Activated CD4-positive, alpha-beta T cell treated with anti-CD3 and anti-CD28 coated beads, Interleukin-2, amount 10 ng/mL, durations not matched to agents 7 days and 5 days (primary cell): ENCODE measurements at regions not wholly inside any gene's neighbourhood (a gene's known extent, or its start where the extent isn't known, plus 50 kb on each side); places are given as distances from the start of the nearest gene placed in this dataset.
"Not testable (repeated sequence)": the region's sequence is repeated elsewhere in the genome, so short reads cannot be mapped to it uniquely, and the experiment has no call there.

Experiments
- CTCF ChIA-PET: fragments of 350-600 bp; sonication (Branson Sonifier 250); formaldehyde crosslinking; loops from one replicate; lab custom pipeline; 2021; ENCODE audit warnings: antibody characterized with exemption; lab: Charles Lee
- POLR2A ChIA-PET: fragments of 350-600 bp; sonication (Branson Sonifier 250); formaldehyde crosslinking; loops from one replicate; lab custom pipeline; 2021; ENCODE audit warnings: antibody characterized with exemption; lab: Charles Lee
- DNase-seq: peaks from one replicate; pipeline ENCODE4 v3.0.0-alpha.2; 2020
- H3K27ac Mint-ChIP-seq: one replicate; pipeline ENCODE4 v1.8.0; 2021; ENCODE audit warnings: mild to moderate bottlenecking, moderate library complexity, mixed read lengths
- H3K27me3 Mint-ChIP-seq: one replicate; pipeline ENCODE4 v1.8.0; 2021; ENCODE audit warnings: mixed read lengths
- H3K36me3 Mint-ChIP-seq: one replicate; pipeline ENCODE4 v1.8.0; 2021; ENCODE audit warnings: low read depth, mixed read lengths
- H3K4me1 Mint-ChIP-seq: one replicate; pipeline ENCODE4 v1.8.0; 2021; ENCODE audit warnings: mixed read lengths
- H3K4me3 Mint-ChIP-seq: one replicate; pipeline ENCODE4 v1.8.0; 2021; ENCODE audit warnings: mild to moderate bottlenecking, moderate library complexity, mixed read lengths
- H3K9me3 Mint-ChIP-seq: one replicate; pipeline ENCODE4 v1.8.0; 2021; ENCODE audit warnings: mixed read lengths

GRCh38 chr22:11795979-11796378, 3732.0 kb upstream of the OR11H1 start:
- H3K36me3 Mint-ChIP-seq, H3K4me3 Mint-ChIP-seq, H3K27me3 Mint-ChIP-seq, H3K4me1 Mint-ChIP-seq, H3K9me3 Mint-ChIP-seq, POLR2A ChIA-PET, H3K27ac Mint-ChIP-seq, DNase-seq, CTCF ChIA-PET: not testable (repeated sequence)

- H3K9me3 Mint-ChIP-seq, H3K27ac Mint-ChIP-seq, H3K36me3 Mint-ChIP-seq, H3K27me3 Mint-ChIP-seq, H3K4me1 Mint-ChIP-seq, H3K4me3 Mint-ChIP-seq, POLR2A ChIA-PET, CTCF ChIA-PET: not testable (repeated sequence)
- peak; percentile 5 for DNase-seq
These were observed 3712.5 kb upstream of the OR11H1 start for GRCh38 chr22:11815481-11815880.

- H3K27me3 Mint-ChIP-seq, DNase-seq, H3K27ac Mint-ChIP-seq, H3K36me3 Mint-ChIP-seq, H3K4me1 Mint-ChIP-seq, H3K9me3 Mint-ChIP-seq, CTCF ChIA-PET, POLR2A ChIA-PET, H3K4me3 Mint-ChIP-seq: not testable (repeated sequence)
These were observed 3709.1 kb upstream of the OR11H1 start for GRCh38 chr22:11818845-11819244.

- POLR2A ChIA-PET, H3K4me1 Mint-ChIP-seq, CTCF ChIA-PET, H3K36me3 Mint-ChIP-seq, DNase-seq, H3K27me3 Mint-ChIP-seq, H3K27ac Mint-ChIP-seq, H3K4me3 Mint-ChIP-seq, H3K9me3 Mint-ChIP-seq: not testable (repeated sequence)
These were observed 3705.7 kb upstream of the OR11H1 start for GRCh38 chr22:11822326-11822725.

- H3K4me3 Mint-ChIP-seq, H3K4me1 Mint-ChIP-seq, H3K9me3 Mint-ChIP-seq, POLR2A ChIA-PET, CTCF ChIA-PET, H3K36me3 Mint-ChIP-seq, H3K27me3 Mint-ChIP-seq, DNase-seq, H3K27ac Mint-ChIP-seq: not testable (repeated sequence)
These were observed 3703.0 kb upstream of the OR11H1 start for GRCh38 chr22:11825009-11825408.

- DNase-seq, POLR2A ChIA-PET, H3K36me3 Mint-ChIP-seq, H3K4me3 Mint-ChIP-seq, H3K27ac Mint-ChIP-seq, H3K9me3 Mint-ChIP-seq, CTCF ChIA-PET, H3K4me1 Mint-ChIP-seq, H3K27me3 Mint-ChIP-seq: not testable (repeated sequence)
These were observed 3702.0 kb upstream of the OR11H1 start for GRCh38 chr22:11826000-11826399.

- H3K4me3 Mint-ChIP-seq, CTCF ChIA-PET, POLR2A ChIA-PET, H3K27me3 Mint-ChIP-seq, H3K36me3 Mint-ChIP-seq, H3K9me3 Mint-ChIP-seq, H3K4me1 Mint-ChIP-seq, H3K27ac Mint-ChIP-seq, DNase-seq: not testable (repeated sequence)
These were observed 3698.6 kb upstream of the OR11H1 start for GRCh38 chr22:11829426-11829825.
